Sigmoid colon (tissue), 4 donors: ENCODE measurements at regions not wholly inside any gene's neighbourhood (a gene's known extent, or its start where the extent isn't known, plus 50 kb on each side); places are given as distances from the start of the nearest gene placed in this dataset.

Experiments used
- EP300 ChIP-seq, 4 donors: sonication (generic); formaldehyde crosslinking; IDR thresholded peaks; one replicate each; pipeline ENCODE4 v1.6.1; 2017; ENCODE audit warnings: antibody characterized with exemption in 4 of 4
- POLR2A ChIP-seq, 2 donors: fragments of 450-650 bp; IDR thresholded peaks; one replicate each; pipeline ENCODE4 v1.6.1; 2016; ENCODE audit warnings: antibody characterized with exemption in 2 of 2, mild to moderate bottlenecking in 2 of 2, moderate library complexity in 2 of 2
- POLR2AphosphoS5 ChIP-seq, 4 donors: sonication (generic); formaldehyde crosslinking; IDR thresholded peaks; one replicate each; pipeline ENCODE4 v1.6.1; 2017; ENCODE audit warnings: antibody characterized with exemption in 4 of 4
- TF ChIP-seq, protein P1 (sequence below), 4 experiments: fragments of 450-650 bp in 3 of 4; fragments of 200-600 bp in 1 of 4; IDR thresholded peaks; one replicate each; pipeline ENCODE4 v1.5.1; 2016 to 2019; ENCODE audit warnings: antibody characterized with exemption in 4 of 4, mild to moderate bottlenecking in 3 of 4, moderate library complexity in 2 of 4

DNA sequence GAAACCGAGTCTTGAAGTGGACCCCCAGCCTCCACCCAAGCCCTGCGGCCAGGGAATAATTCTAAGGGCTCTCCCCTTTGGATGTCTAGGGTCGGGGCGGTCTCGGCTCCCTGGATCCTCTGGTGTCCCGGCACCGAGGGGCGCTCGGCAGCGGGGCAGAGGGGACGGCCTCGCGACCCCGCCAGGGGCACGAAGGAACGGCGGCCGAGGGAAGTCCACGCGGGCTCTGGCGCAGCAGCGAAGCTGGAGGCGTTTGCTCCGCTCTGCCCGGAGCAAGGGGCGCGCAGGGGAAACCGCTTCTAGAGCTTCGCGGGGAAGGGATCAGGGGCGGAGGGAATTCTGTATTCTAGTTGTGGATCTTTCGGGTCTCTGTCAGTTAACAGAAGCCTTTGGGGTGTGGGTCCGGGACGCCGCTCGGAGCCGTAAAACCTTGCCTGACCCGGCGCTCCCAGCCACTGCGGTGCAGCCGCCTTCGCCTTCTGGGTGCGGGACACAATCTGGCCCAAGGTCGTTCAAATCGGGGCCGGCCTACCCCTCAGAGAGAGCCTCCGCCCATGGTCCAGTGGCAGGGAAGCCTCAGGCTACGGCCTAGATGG, 118.2 kb downstream of the KCNRG start:
- TF ChIP-seq, protein P1, sequence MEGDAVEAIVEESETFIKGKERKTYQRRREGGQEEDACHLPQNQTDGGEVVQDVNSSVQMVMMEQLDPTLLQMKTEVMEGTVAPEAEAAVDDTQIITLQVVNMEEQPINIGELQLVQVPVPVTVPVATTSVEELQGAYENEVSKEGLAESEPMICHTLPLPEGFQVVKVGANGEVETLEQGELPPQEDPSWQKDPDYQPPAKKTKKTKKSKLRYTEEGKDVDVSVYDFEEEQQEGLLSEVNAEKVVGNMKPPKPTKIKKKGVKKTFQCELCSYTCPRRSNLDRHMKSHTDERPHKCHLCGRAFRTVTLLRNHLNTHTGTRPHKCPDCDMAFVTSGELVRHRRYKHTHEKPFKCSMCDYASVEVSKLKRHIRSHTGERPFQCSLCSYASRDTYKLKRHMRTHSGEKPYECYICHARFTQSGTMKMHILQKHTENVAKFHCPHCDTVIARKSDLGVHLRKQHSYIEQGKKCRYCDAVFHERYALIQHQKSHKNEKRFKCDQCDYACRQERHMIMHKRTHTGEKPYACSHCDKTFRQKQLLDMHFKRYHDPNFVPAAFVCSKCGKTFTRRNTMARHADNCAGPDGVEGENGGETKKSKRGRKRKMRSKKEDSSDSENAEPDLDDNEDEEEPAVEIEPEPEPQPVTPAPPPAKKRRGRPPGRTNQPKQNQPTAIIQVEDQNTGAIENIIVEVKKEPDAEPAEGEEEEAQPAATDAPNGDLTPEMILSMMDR (IDR thresholded peaks at IDR 0.05) = no peak
- TF ChIP-seq POLR2A (IDR thresholded peaks at IDR 0.05) (no peak), EP300 (IDR thresholded peaks at IDR 0.05) (no peak), POLR2AphosphoS5 (IDR thresholded peaks at IDR 0.05) (no peak)
